AG04450 (cell line): ENCODE measurements at regions not wholly inside any gene's neighbourhood (a gene's known extent, or its start where the extent isn't known, plus 50 kb on each side); places are given as distances from the start of the nearest gene placed in this dataset.
"Not testable (repeated sequence)": the region's sequence is repeated elsewhere in the genome, so short reads cannot be mapped to it uniquely, and the experiment has no call there.

ENCODE experiments used
- CTCF ChIA-PET: fragments of 300-600, 350-600 bp; formaldehyde crosslinking; extraction: SDS; loops from one replicate; lab custom pipeline; 2022; ENCODE audit warnings: antibody characterized with exemption, inconsistent platforms; lab: Charles Lee
- POLR2A ChIA-PET: fragments of 350-600 bp; formaldehyde crosslinking; extraction: SDS; loops from one replicate; lab custom pipeline; 2021; ENCODE audit warnings: antibody characterized with exemption, inconsistent platforms; lab: Yijun Ruan, JAX
- DNase-seq: peaks from one replicate; pipeline ENCODE4 v3.0.0-alpha.2; 2011; ENCODE audit warnings: low read depth, low spot score
- H3K27ac ChIP-seq: one replicate; pipeline ENCODE4 v1.5.1; 2012; ENCODE audit warnings: low read depth, low read length, control low read depth
- H3K27me3 ChIP-seq: one replicate; pipeline ENCODE4 v1.6.0; 2012; ENCODE audit warnings: low read length; ENCODE audit not compliant: control insufficient read depth, insufficient read depth
- H3K4me3 ChIP-seq: 2 replicates; pipeline ENCODE4 v1.5.1; 2011; ENCODE audit warnings: mild to moderate bottlenecking, low read depth, low read length, control low read depth
- H3K9me3 ChIP-seq: 2 replicates; pipeline ENCODE4 v1.5.1; 2012; ENCODE audit warnings: low read length; ENCODE audit not compliant: control insufficient read depth, insufficient read depth
- CTCF ChIP-seq: IDR thresholded peaks from 2 replicates; pipeline ENCODE4 v1.5.1; 2011; ENCODE audit warnings: low read depth, low read length, control low read depth, inconsistent platforms

- CTCF ChIA-PET: interaction anchor here (1.0 kb wide), 2 partner anchors 66 to 471 kb away, joined by 3 read pairs; no protein-coding TSS in a partner anchor
- peak; percentile 68 for TF ChIP-seq CTCF
- Histone ChIP-seq H3K27ac (no peak overlapping the region), H3K9me3 (no peaks in the 10 kb centered on the region; the same call in 1 of the 2 replicates), H3K4me3 (no peak overlapping the region), H3K27me3 (no peaks in the 10 kb centered on the region)
- no peak for DNase-seq
- POLR2A ChIA-PET: no interaction called here
Measured at GRCh38 chr3:39707314-39707909, 102.0 kb upstream of the MYRIP start.

- ChIA-PET CTCF (no interaction called here), POLR2A (no interaction called here)
- TF ChIP-seq CTCF: no peak
- no peaks in the 10 kb centered on the region; the same call in 1 of the 2 replicates for H3K9me3 ChIP-seq
- H3K4me3 ChIP-seq: no peak overlapping the region
- no peak for DNase-seq
- H3K27ac ChIP-seq: no peak overlapping the region
- H3K27me3 ChIP-seq: no peaks in the 10 kb centered on the region
Measured at GRCh38 chr3:39712413-39713048, 96.9 kb upstream of the MYRIP start.

- H3K27ac ChIP-seq, H3K9me3 ChIP-seq, DNase-seq, CTCF ChIA-PET, H3K4me3 ChIP-seq, POLR2A ChIA-PET, H3K27me3 ChIP-seq: not testable (repeated sequence)
Measured at GRCh38 chr3:39713341-39713740, 96.1 kb upstream of the MYRIP start.

DNA sequence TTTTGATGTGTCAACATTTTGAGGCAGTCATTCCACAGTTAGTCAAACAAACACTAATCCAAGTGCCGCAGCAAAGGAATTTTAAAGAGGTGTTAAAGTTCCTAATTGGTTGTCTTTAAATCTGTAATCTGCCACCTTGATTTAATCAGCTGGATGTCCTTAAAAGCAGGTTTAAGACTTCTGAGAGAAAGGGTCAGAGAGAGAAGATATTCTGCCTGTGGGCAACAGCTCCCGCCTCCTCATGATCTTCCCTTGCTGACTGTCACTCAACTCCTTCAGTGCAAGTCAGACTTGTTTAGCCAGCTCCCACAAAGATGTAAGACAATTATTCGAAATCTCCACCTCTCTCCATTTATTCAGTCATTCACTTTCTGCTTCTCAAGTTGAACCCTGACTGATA lies 92.6 kb upstream of the MYRIP start:
- no peak overlapping the region for H3K4me3 ChIP-seq
- no peaks in the 10 kb centered on the region for H3K27me3 ChIP-seq
- POLR2A ChIA-PET: no interaction called here
- no peak for DNase-seq
- CTCF ChIA-PET: no interaction called here
- no peak overlapping the region for H3K27ac ChIP-seq
- H3K9me3 ChIP-seq: no peaks in the 10 kb centered on the region; the same call in 1 of the 2 replicates
- TF ChIP-seq CTCF: no peak

DNA sequence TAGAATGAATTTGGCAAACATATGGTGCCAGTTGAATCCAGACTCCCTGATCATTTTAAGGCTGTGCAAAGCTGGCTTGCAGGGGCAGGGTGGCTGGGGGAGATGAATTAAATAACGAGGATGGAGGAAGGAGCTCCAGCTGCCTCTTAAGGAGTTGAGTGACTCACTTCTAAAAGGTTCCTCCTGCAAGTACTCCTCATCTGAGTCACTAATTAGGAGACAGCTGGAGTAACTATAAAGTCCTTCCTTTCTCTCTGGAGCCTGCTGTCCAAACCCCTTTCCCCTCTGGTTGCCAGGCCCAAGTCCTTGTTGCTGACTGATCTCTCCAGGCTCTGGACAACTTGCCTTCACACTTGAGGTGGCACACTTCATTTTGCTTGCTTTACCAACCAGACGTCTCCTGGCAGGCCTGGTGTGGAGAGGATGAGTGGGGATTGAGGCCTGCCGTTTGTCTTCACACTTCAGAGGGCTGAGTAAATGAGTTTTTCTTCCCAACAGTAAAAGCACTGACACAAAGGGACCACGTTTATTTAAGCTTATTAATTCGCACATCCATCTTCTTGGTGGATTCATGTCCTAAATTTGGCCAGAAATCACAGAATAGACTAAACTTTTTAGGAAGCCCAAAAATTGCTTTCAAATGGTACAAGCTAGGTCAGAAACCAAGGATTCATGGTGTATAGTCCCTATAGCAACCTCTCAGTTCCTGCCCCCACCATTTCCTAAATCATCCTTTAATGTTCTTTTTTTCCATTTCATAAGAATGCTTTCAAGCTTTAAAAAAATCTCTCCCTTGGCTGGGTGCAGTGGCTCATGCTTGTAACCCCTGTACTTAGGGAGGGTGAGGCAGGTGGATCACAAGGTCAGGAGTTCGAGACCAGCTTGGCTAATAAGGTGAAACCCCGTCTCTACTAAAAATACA lies 90.5 kb upstream of the MYRIP start:
- ChIA-PET CTCF (no interaction called here), POLR2A (no interaction called here)
- no peak overlapping the region for H3K4me3 ChIP-seq
- H3K27me3 ChIP-seq: no peaks in the 10 kb centered on the region
- no peaks in the 10 kb centered on the region for H3K9me3 ChIP-seq
- DNase-seq: no peak
- H3K27ac ChIP-seq: no peak overlapping the region
- TF ChIP-seq CTCF: no peak
